PC-3 (cell line): ENCODE measurements at regions not wholly inside any gene's neighbourhood (a gene's known extent, or its start where the extent isn't known, plus 50 kb on each side); places are given as distances from the start of the nearest gene placed in this dataset.

Source experiments
- ATAC-seq: fragments of 200-7000 bp; cut with Tn5 transposase; 2 replicates; pipeline ENCODE4 v1.9.1; 2020; ENCODE audit warnings: mild to moderate bottlenecking, moderate library complexity
- BruUV-seq: library from RNA; stranded (reverse); fragments of 400-500 nt; replicated peaks from 2 replicates; lab custom pipeline; 2021; lab: Mats Ljungman, UMichigan
- CTCF ChIA-PET: fragments of 300-600 bp; sonication (Branson Sonifier 250); formaldehyde crosslinking; loops from one replicate; lab custom pipeline; 2022; ENCODE audit warnings: antibody characterized with exemption; lab: Charles Lee
- POLR2A ChIA-PET: fragments of 300-600 bp; sonication (Branson Sonifier 250); formaldehyde crosslinking; loops from one replicate; lab custom pipeline; 2022; ENCODE audit warnings: antibody characterized with exemption; ENCODE audit not compliant: unreplicated experiment; lab: Charles Lee
- DNase-seq: peaks from one replicate; pipeline ENCODE4 v3.0.0-alpha.2; 2015
- H2AFZ ChIP-seq: fragments of 300-600 bp; sonication (generic); 2 replicates; pipeline ENCODE4 v1.6.0; 2016; ENCODE audit warnings: antibody characterized with exemption, low read length
- H3F3A ChIP-seq: fragments of 300-600 bp; sonication (generic); one replicate; pipeline ENCODE4 v1.6.0; 2017; ENCODE audit warnings: antibody characterized with exemption, low read length, control low read depth, mild to moderate bottlenecking; ENCODE audit not compliant: unreplicated experiment
- H3K27ac ChIP-seq: fragments of 300-600 bp; sonication (generic); 2 replicates; pipeline ENCODE4 v1.5.1; 2016; ENCODE audit warnings: mild to moderate bottlenecking, low read length
- H3K27me3 ChIP-seq: fragments of 300-600 bp; sonication (generic); 2 replicates; pipeline ENCODE4 v1.6.1; 2016; ENCODE audit warnings: low read length, mixed read lengths
- H3K36me3 ChIP-seq: fragments of 300-600 bp; sonication (generic); 2 replicates; pipeline ENCODE4 v1.6.1; 2016; ENCODE audit warnings: low read depth, mixed run types, low read length, mixed read lengths
- H3K4me1 ChIP-seq: fragments of 300-600 bp; sonication (generic); 2 replicates; pipeline ENCODE4 v1.5.1; 2016; ENCODE audit warnings: low read length; ENCODE audit not compliant: insufficient read depth
- H3K4me2 ChIP-seq: fragments of 300-600 bp; sonication (generic); 2 replicates; pipeline ENCODE4 v1.6.0; 2016; ENCODE audit warnings: low read length
- H3K4me3 ChIP-seq: fragments of 300-600 bp; sonication (generic); 2 replicates; pipeline ENCODE4 v1.5.1; 2016; ENCODE audit warnings: mild to moderate bottlenecking, low read length, mixed read lengths
- H3K79me2 ChIP-seq: fragments of 300-600 bp; sonication (generic); 2 replicates; pipeline ENCODE4 v1.6.1; 2017; ENCODE audit warnings: low read length, mixed read lengths
- H3K9ac ChIP-seq: fragments of 300-600 bp; sonication (generic); 2 replicates; pipeline ENCODE4 v1.6.0; 2016; ENCODE audit warnings: mild to moderate bottlenecking, low read length
- H3K9me2 ChIP-seq: fragments of 300-600 bp; sonication (generic); replicated peaks from 2 replicates; pipeline ENCODE4 v1.6.1; 2016; ENCODE audit warnings: mixed run types, low read length, mixed read lengths
- H3K9me3 ChIP-seq: fragments of 300-600 bp; sonication (generic); 2 replicates; pipeline ENCODE4 v1.6.1; 2016; ENCODE audit warnings: low read length, mixed read lengths
- H4K20me1 ChIP-seq: fragments of 300-600 bp; sonication (generic); 2 replicates; pipeline ENCODE4 v1.6.1; 2016; ENCODE audit warnings: low read length, mixed read lengths
- EZH2 ChIP-seq: fragments of 300-600 bp; sonication (generic); IDR thresholded peaks from one replicate; pipeline ENCODE4 v1.6.1; 2017; ENCODE audit warnings: antibody characterized with exemption, mild to moderate bottlenecking, low read length; ENCODE audit not compliant: unreplicated experiment
- EZH2phosphoT487 ChIP-seq: fragments of 300-600 bp; sonication (generic); IDR thresholded peaks from 2 replicates; pipeline ENCODE4 v1.6.1; 2018; ENCODE audit warnings: mild to moderate bottlenecking, antibody characterized with exemption, low read length, borderline replicate concordance
- intact Hi-C: fragments of 100-400 bp; cut with micrococcal nuclease; formaldehyde crosslinking; loops from 2 replicates; pipeline ENCODE4 v1.9.0; 2023
- TF ChIP-seq, protein P1 (sequence below): fragments of 300-600 bp; sonication (generic); conservative IDR thresholded peaks from 2 replicates; pipeline ENCODE4 v1.5.1; 2017; ENCODE audit warnings: antibody characterized with exemption, low read depth, mild to moderate bottlenecking, low read length

- Histone ChIP-seq H3K9me2 (no peaks in the 10 kb centered on the region), H3K79me2 (no peaks in the 10 kb centered on the region), H4K20me1 (no peaks in the 10 kb centered on the region), H3K4me3 (no peak overlapping the region), H3K9me3 (no peaks in the 10 kb centered on the region), H3K27ac (no peak overlapping the region), H3K36me3 (no peaks in the 10 kb centered on the region), H3F3A (no peaks in the 10 kb centered on the region), H3K4me2 (no peak overlapping the region), H2AFZ (no peak overlapping the region), H3K9ac (no peak overlapping the region), H3K4me1 (no peaks in the 10 kb centered on the region), H3K27me3 (no peaks in the 10 kb centered on the region)
- no TSS peak for BruUV-seq
- ChIA-PET POLR2A (interaction anchor here (0.6 kb wide), 1 partner anchor 8 kb away, joined by 4 read pairs; no protein-coding TSS in a partner anchor), CTCF (no interaction called here)
- intact Hi-C loops, result no loop called here
- no peak for DNase-seq
- TF ChIP-seq, protein P1, sequence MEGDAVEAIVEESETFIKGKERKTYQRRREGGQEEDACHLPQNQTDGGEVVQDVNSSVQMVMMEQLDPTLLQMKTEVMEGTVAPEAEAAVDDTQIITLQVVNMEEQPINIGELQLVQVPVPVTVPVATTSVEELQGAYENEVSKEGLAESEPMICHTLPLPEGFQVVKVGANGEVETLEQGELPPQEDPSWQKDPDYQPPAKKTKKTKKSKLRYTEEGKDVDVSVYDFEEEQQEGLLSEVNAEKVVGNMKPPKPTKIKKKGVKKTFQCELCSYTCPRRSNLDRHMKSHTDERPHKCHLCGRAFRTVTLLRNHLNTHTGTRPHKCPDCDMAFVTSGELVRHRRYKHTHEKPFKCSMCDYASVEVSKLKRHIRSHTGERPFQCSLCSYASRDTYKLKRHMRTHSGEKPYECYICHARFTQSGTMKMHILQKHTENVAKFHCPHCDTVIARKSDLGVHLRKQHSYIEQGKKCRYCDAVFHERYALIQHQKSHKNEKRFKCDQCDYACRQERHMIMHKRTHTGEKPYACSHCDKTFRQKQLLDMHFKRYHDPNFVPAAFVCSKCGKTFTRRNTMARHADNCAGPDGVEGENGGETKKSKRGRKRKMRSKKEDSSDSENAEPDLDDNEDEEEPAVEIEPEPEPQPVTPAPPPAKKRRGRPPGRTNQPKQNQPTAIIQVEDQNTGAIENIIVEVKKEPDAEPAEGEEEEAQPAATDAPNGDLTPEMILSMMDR, result no peak
- TF ChIP-seq EZH2phosphoT487 (no peak), EZH2 (no peak)
- ATAC-seq, result no peak
These were observed 57.6 kb upstream of the IFNLR1 start for GRCh38 chr1:24244519-24245268.

DNA sequence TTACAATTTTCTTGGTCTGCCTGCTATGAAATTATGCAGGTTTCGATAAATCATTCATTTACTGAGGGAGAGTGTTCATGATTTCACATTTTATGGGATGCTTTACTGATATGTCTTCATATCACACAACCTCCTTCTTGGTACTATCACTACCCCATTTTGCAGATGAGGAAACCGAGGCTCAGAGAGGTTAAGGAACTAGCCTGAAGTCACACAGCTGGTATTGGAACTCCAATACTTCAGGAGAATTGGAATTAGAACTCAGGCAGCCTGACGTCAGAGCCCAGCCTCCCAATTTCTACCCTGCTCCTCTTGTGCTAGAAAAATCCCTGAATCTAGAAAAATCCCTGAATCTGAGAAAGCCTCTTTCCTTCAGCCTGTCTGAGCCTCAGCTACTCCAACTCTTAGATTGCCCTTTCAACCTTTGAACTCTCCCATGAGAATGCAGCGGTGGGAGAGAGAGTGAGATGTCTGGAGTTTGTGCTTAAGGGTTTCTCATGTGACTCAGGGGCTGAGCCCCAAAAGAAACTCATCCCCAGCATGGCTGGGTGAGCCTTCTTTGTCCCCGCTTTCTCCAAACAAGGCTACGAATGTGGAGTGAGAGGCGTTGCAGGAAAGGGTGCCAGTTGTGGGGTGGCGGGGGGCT is 50.8 kb upstream of the IFNLR1 start:
- H3K27ac ChIP-seq, result no peak overlapping the region
- CTCF ChIA-PET, result no interaction called here
- intact Hi-C loops, result loop anchor here (2.0 kb wide), 1 partner anchor 29 kb away; no protein-coding TSS in a partner anchor

More for the DNA sequence above, 50.8 kb upstream of the IFNLR1 start:
- Histone ChIP-seq H3K9ac (no peak overlapping the region), H4K20me1 (no peaks in the 10 kb centered on the region), H3K4me3 (no peak overlapping the region), H3K79me2 (no peaks in the 10 kb centered on the region), H3K9me2 (no peaks in the 10 kb centered on the region), H2AFZ (no peak overlapping the region), H3K36me3 (no peaks in the 10 kb centered on the region), H3K4me2 (no peak overlapping the region), H3K27me3 (no peaks in the 10 kb centered on the region), H3K9me3 (no peaks in the 10 kb centered on the region), H3K4me1 (peaks cover 19% of the 10 kb centered on the region), H3F3A (no peaks in the 10 kb centered on the region)
- no peak for ATAC-seq
- TF ChIP-seq EZH2phosphoT487 (no peak), EZH2 (no peak)
- TF ChIP-seq, protein P1, result no peak
- POLR2A ChIA-PET, result interaction anchor here (0.8 kb wide), 1 partner anchor 1362 kb away, joined by 4 read pairs; no protein-coding TSS in a partner anchor
- no TSS peak for BruUV-seq
- DNase-seq, result no peak
